AG20443 (cell line): ENCODE measurements at regions not wholly inside any gene's neighbourhood (a gene's known extent, or its start where the extent isn't known, plus 50 kb on each side); places are given as distances from the start of the nearest gene placed in this dataset.

Source experiments
- DNase-seq: peaks from one replicate; pipeline ENCODE4 v3.0.0; 2012; ENCODE audit warnings: low spot score, mixed read lengths

DNA sequence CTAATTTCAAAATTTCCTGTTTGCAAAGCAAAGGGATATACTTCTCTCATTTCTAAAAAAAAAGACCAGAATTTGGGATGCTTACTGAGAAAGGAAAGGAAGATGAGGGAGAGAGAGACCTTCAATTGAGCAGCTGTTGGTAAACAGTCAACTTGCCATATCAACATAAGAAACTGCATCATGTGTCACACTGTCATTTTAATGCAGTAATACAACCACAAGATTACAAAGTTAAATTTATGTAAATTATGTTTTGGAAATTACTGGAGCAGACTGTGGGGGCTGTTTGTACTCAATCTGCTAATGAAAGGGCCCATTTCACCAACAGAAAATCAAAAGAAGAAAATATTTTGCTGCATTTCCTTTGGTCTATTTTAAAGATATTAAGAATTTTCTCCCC, 370.4 kb upstream of the TMPO start:
- no peak for DNase-seq

GRCh38 chr12:98146043-98146442, 369.3 kb upstream of the TMPO start:
- DNase-seq = no peak

- no peak for DNase-seq
Observed at GRCh38 chr12:98146487-98146886, 368.9 kb upstream of the TMPO start.

DNA sequence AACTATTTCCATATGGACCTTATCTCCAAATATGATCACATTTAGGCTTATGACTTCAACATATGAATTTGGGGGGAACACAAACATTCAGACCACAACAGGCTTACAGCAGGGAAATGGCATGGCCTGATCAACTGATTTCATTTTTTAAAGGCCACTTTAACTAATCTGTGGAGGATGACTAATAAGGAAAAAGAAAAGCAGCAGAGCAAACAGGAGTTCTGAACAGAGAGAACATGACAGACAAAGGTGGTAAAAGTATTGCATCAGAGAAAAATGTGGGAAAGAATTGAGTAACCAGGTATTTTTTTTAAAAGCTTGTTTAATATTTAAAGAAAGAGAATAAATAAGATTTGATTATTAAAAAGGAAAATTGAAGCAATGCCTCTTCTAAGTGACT, 366.1 kb upstream of the TMPO start:
- DNase-seq = no peak

DNA sequence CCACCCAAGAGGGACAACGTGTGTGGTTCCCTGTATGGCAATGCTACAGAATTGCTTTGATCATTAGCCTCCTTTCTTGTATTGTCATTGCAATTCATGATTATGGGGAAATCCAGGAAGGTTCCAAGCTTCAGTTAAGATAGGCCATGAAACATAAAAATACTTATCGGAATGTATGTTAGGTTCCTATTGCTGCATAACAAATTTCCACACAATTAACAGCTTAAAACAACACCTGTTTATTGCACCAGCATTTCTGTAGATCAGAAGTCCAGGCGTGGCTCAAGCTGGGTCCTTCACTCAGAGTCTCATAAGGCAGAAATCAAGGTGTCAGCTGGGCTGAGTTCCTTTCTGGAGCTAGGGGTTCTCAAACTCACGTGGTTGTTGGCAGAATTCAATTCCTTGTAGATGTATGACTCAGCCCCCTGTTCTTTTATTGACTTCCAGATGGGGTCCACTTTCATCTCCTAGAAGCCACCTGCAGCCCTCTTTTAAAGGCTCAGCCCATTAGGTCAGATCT, 365.6 kb upstream of the TMPO start:
- no peak for DNase-seq

- no peak for DNase-seq
Observed at GRCh38 chr12:98151105-98151590, 364.2 kb upstream of the TMPO start.

DNA sequence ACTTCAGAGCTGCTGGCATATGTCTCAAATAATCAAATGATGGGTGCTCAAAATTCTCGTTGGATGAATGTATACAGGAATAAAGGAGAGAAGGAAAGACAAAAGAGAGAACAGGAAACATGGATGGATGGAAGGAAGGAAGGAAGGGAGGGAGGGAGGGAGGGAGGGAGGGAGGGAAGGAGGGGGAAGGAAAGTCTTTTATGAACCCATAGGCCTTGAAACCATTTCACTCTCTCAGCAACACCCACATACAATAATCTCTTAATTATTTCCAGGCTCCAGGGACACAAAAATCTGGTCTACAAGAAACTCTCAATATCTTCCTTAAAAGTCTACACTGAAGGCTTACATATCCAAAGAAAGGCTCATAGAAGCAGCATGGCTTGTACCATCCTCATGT, 363.4 kb upstream of the TMPO start:
- DNase-seq = no peak

DNA sequence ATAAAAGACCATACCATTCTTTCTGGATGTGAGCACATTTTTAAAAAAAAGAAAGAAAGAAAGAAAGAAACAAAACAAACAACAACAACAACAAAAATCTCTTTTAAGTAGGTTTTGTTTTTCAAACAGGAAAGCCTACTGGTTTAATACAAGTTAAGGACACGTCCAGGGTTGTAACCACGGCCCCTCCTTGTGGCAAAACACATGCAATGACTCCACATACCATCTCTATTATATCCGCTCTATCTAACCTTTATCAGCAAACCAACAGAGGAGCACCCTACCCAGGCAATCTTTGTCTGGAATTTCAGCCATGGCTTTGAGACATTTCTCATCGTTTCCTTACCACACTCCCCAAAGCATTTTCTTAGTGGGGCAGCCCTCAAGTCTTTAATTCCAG, 360.5 kb upstream of the TMPO start:
- no peak for DNase-seq

DNA sequence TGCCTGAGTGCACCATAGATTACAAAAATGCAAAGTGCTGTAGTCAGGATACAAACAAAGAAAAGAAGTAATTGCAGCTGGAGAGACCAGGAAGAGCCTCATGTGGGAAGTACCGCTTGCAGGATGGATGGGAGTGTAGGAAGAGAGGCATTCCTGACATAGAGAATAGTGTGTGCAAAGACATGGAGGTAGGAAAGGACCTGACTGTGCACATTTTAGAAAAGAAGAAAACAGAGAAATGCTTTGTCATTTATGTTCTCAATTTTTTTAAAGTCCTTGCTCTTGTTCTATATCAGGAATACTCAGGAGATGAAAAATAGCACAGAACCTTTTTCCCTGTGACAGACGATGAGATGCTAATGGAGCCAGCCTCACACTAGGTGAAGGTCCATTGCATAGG, 358.7 kb upstream of the TMPO start:
- DNase-seq = no peak

GRCh38 chr12:98162906-98163678, 352.3 kb upstream of the TMPO start:
- no peak for DNase-seq

- no peak for DNase-seq
Observed at GRCh38 chr12:98172304-98172703, 343.1 kb upstream of the TMPO start.

DNA sequence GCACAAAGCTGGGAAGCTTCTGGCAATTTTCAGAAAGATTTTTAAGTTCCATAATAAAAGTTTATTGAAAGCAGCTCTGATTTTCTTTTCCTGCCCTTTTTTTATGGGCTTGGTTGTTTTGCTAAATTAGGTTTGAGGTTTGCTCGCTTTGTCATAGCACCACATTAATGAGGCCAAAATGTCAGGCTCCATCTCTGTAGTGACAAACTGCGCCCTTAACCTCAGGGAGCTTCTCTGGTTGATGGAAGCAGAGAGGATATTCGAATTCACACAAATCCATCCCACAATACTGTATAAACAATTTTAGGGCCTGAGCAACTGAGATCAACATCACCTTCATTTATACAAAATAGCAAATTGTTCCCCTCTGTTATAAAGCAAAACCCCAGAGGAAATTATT, 342.6 kb upstream of the TMPO start:
- DNase-seq = no peak

DNA sequence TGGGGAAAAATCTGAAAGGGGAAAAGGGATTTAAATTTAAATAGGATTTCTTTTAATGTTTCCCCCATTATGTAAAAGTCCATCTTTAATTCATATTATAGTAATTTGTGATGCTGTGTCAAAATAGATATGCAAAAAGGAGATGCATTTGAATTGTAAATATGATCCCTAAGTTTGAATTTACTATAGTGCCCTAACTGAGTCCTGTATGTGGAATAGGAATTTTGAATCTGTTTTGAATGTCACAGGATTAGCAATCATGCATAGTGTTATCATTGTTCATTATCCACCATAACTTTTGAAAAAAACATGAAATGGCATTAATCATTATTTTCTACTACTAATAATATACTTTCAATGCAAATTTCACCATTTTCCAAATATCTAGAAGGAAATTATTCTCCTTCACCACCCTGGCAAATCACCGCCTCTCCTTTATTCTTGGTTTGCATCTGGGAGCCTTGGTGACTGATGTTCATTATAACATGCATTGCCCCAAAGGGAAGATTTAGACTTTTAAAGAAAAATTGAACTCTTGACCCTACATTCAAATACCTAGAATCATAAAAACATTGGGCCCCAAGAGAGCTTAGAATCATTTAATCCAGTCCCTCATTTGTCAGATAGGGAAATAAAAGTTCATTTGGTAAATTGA, 341.5 kb upstream of the TMPO start:
- no peak for DNase-seq

DNA sequence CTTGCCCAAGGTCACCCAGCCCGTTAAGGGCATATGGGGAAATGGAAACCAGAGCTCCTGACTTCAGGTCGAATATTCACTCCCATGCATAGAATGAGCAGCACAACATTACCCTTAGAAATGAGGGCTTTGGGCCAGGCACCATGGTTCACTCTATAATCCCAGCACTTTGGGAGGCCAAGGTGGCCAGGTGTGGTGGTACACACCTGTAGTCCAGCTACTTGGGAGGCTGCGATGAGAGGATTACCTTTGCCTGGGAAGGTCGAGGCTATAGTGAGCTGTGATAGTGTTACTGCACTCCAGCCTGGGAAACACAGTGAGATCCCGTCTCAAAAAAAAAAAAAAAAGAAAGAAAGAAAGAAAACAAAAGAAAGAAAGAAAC, 341.0 kb upstream of the TMPO start:
- DNase-seq = no peak

GRCh38 chr12:98178126-98178525, 337.3 kb upstream of the TMPO start:
- no peak for DNase-seq

DNA sequence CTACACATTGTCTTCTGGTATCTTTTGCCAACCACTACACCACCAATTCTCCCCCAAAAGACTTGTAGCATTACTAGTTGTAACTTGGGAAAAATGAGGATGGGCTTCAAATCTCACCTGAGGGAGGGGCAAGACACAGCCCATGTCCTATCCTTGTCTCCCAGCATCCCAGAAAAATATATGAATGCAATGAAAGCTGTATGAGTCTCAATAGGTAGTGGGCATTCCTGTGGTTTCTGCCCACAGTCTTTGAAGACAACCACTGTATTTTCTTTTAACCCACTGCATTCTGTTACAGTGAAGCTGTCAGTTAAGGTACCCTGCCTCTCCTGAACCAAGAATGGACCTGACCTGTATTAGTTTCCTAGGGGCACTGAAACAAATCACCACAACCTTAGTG, 336.2 kb upstream of the TMPO start:
- DNase-seq = no peak

GRCh38 chr12:98180603-98181002, 334.8 kb upstream of the TMPO start:
- DNase-seq = no peak

DNA sequence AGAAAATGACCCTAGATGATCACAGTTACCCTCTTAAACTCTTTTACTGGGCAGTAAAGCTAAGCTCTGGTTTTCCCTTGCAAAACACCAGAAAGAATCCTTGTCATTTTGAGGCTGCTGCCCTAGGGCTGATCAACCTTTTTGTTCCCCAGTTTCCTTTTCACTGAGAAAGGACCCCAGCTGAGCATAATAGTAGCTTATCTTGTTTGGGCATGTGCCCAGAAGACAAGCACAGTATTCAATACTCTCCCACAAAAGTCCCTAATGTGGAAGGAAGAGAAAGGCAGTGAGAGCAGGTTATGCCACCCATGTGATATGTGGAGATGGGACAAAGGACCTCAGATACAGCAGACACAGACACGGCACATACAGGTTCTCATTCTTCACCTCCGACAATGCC, 332.6 kb upstream of the TMPO start:
- no peak for DNase-seq

DNA sequence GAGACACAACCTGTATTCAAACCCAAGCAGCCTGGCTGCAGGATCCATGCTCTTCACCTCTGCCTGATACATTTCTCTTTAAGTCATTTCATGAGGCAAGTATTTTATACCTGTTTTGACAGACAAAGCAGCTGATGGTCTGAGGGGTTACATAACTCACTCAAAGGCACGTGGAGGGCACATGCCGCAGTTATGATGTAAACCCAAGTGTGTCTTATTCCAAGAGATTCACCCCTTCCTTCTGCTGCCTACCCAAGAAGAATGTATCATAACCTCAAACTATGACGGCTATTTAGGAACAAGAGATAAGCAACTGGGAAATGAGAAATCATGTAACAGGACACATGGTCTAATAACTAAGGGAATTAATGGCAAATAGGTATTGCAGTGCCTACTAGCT, 329.8 kb upstream of the TMPO start:
- DNase-seq = no peak

- no peak for DNase-seq
Observed at GRCh38 chr12:98188650-98189077, 326.7 kb upstream of the TMPO start.

GRCh38 chr12:98194591-98194990, 320.8 kb upstream of the TMPO start:
- no peak for DNase-seq

DNA sequence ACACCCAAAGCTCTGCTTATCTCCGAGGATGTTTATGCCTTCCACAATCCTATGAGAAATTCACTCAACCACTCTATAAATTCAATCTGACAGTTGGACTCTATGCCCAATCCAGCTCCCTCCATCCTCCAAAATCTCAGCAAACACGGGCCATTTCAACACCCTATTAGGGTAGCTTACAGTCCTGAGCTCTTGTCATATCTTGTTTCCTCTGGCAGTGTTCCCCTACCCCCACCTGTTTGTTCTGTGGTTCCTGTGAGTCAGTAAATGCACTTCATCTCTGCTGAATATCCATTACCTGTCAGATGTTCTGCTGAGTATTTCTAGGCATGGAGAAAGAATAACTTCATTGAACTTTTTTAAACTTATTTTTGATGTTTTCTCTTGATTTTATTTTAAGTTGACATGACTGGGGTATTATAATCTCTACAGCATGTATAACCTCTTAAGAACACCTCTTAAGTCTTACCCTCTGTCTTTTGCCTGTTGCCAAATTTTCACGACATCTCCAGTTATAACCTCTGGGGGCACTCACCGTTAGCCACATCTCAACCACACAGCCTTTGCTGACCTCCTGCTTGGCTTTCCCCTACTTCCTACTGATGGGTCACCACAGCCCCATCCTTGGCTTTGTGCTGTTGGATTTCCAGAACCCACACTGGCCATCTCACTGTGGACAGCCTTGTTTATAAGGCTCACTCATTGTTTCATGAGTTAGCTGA, 317.0 kb upstream of the TMPO start:
- no peak for DNase-seq

DNA sequence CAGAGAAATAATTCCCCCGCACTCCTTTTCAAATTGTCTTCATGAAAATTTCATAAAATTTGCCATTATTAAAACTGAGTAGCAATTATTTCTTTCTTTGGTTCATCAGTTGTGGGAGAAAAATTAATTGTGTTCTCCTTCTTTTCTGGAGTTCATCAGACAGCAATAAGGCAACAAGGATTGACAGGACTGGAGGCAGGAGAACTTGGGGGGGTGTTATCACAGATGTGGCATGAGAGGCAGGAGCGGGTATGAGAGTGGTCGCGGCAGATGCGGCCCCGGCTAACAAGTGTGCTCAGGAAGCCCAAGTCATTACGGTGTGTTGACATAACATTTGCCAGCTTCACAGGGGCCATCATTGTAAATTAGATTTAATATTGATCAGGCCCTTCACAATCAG, 306.6 kb upstream of the TMPO start:
- no peak for DNase-seq
